GM03348 (cell line): ENCODE measurements at regions not wholly inside any gene's neighbourhood (a gene's known extent, or its start where the extent isn't known, plus 50 kb on each side); places are given as distances from the start of the nearest gene placed in this dataset.
"Not testable (repeated sequence)": the region's sequence is repeated elsewhere in the genome, so short reads cannot be mapped to it uniquely, and the experiment has no call there.

Source experiments
- DNase-seq: peaks from one replicate; pipeline ENCODE4 v3.0.0; 2012; ENCODE audit warnings: low spot score

- no peak for DNase-seq
Observed at GRCh38 chr2:10223932-10224720, 78.6 kb upstream of the HPCAL1 start.

GRCh38 chr2:10224734-10225133, 78.0 kb upstream of the HPCAL1 start:
- DNase-seq: no peak

GRCh38 chr2:10225291-10226037, 77.2 kb upstream of the HPCAL1 start:
- DNase-seq: no peak

- no peak for DNase-seq
Observed at GRCh38 chr2:10226038-10226724, 76.5 kb upstream of the HPCAL1 start.

GRCh38 chr2:10228611-10229365, 73.9 kb upstream of the HPCAL1 start:
- DNase-seq: no peak

GRCh38 chr2:10229462-10230099, 73.1 kb upstream of the HPCAL1 start:
- no peak for DNase-seq

GRCh38 chr2:10230499-10230898, 72.2 kb upstream of the HPCAL1 start:
- DNase-seq: no peak

GRCh38 chr2:10230921-10231320, 71.8 kb upstream of the HPCAL1 start:
- DNase-seq: not testable (repeated sequence)

- DNase-seq: no peak
Observed at GRCh38 chr2:10231551-10232085, 71.1 kb upstream of the HPCAL1 start.

GRCh38 chr2:10232096-10232815, 70.4 kb upstream of the HPCAL1 start:
- no peak for DNase-seq

GRCh38 chr2:10233131-10234012, 69.3 kb upstream of the HPCAL1 start:
- DNase-seq: no peak

GRCh38 chr2:10234013-10234306, 68.7 kb upstream of the HPCAL1 start:
- DNase-seq: no peak

- DNase-seq: no peak
Observed at GRCh38 chr2:10234409-10235094, 68.2 kb upstream of the HPCAL1 start.

- DNase-seq: peak; percentile 38
Observed at GRCh38 chr2:10235099-10235908, 67.4 kb upstream of the HPCAL1 start.

- no peak for DNase-seq
Observed at GRCh38 chr2:10235909-10236550, 66.7 kb upstream of the HPCAL1 start.

GRCh38 chr2:10236571-10237391, 65.9 kb upstream of the HPCAL1 start:
- no peak for DNase-seq
